ENCODE measurements at regions not wholly inside any gene's neighbourhood (a gene's known extent, or its start where the extent isn't known, plus 50 kb on each side); places are given as distances from the start of the nearest gene placed in this dataset.

DNA sequence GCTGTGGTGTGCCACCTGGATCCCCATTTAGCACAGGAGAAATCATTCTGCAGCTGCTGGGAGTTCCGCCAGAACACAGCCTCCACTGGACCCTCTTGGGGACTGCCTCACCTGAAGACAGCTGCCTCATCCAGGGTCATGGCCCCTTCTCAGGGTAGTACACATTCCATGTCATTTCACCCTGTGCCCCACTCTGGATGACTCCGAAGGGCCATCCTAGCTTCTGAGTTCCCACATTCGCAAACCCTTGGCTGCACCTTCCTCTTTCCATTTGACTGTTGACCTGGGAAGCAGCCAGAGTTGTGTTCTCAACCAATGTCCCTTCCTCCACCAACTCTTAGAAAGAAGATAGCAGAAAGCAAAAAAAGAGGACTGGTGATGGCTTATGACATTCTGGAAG, 125.6 kb upstream of the TBX20 start:
- FAIRE-seq: no peak
- no peaks in the 10 kb centered on the region for H4K20me1 ChIP-seq (replicated peaks; ENCODE audit: control insufficient read depth, extremely low read depth, insufficient read depth, low read length)
- ChIA-PET CTCF (no interaction called here), POLR2A (no interaction called here)
- no peak overlapping the region for H2AFZ ChIP-seq (ENCODE audit: low read depth, low read length)
- DNase-seq (ENCODE audit: low read depth, low spot score): no peak
- dilution Hi-C loops (cut with MboI; ENCODE audit: extremely low pct_ligation_motif_present, low sequenced_read_pairs): no loop called here
- no peaks in the 10 kb centered on the region for H3K9me1 ChIP-seq (replicated peaks; ENCODE audit: control insufficient read depth, extremely low read depth, insufficient read depth, low read length)
- BruUV-seq (replicated peaks): no TSS peak
- H3K4me2 ChIP-seq (ENCODE audit: insufficient read depth, low read length): no peak overlapping the region
- intact Hi-C loops (cut with micrococcal nuclease): no loop called here
- no peaks in the 10 kb centered on the region for H3K36me3 ChIP-seq (ENCODE audit: control insufficient read depth in 2 of 2, extremely low read depth in 1 of 2, insufficient read depth in 2 of 2, low read length in 2 of 2)
- no peaks in the 10 kb centered on the region for H3K4me1 ChIP-seq (ENCODE audit: control insufficient read depth, extremely low read depth, insufficient read depth, low read length)
- TF ChIP-seq JUN (IDR thresholded peaks at IDR 0.05; ENCODE audit: borderline replicate concordance, insufficient read depth, insufficient read length, low read depth) (no peak), MYC (IDR thresholded peaks at IDR 0.05; ENCODE audit: low read depth, low read length) (no peak), POLR2AphosphoS5 (IDR thresholded peaks at IDR 0.05; ENCODE audit: insufficient read depth, low read depth, low read length) (no peak), POLR2A (IDR thresholded peaks at IDR 0.05; ENCODE audit: low read depth, low read length) (no peak), EZH2 (IDR thresholded peaks at IDR 0.05; ENCODE audit: borderline replicate concordance, low read depth, low read length, severe bottlenecking) (no peak), FOS (IDR thresholded peaks at IDR 0.05; ENCODE audit: borderline replicate concordance, insufficient read depth, low read length) (no peak), GATA2 (IDR thresholded peaks at IDR 0.05; ENCODE audit: insufficient read depth, insufficient read length, low read depth, low read length) (no peak)
- TF ChIP-seq, protein P1, sequence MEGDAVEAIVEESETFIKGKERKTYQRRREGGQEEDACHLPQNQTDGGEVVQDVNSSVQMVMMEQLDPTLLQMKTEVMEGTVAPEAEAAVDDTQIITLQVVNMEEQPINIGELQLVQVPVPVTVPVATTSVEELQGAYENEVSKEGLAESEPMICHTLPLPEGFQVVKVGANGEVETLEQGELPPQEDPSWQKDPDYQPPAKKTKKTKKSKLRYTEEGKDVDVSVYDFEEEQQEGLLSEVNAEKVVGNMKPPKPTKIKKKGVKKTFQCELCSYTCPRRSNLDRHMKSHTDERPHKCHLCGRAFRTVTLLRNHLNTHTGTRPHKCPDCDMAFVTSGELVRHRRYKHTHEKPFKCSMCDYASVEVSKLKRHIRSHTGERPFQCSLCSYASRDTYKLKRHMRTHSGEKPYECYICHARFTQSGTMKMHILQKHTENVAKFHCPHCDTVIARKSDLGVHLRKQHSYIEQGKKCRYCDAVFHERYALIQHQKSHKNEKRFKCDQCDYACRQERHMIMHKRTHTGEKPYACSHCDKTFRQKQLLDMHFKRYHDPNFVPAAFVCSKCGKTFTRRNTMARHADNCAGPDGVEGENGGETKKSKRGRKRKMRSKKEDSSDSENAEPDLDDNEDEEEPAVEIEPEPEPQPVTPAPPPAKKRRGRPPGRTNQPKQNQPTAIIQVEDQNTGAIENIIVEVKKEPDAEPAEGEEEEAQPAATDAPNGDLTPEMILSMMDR (IDR thresholded peaks at IDR 0.05; ENCODE audit: extremely low read depth in 1 of 2, insufficient read depth in 1 of 2, low read depth in 1 of 2, low read length in 2 of 2): no peak
- TF ChIP-seq, protein P2, sequence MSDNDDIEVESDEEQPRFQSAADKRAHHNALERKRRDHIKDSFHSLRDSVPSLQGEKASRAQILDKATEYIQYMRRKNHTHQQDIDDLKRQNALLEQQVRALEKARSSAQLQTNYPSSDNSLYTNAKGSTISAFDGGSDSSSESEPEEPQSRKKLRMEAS (IDR thresholded peaks at IDR 0.05; ENCODE audit: insufficient read depth, insufficient read length): no peak
- H3K27me3 ChIP-seq (ENCODE audit: control insufficient read depth in 2 of 2, insufficient read depth in 2 of 2, low read length in 2 of 2): no peaks in the 10 kb centered on the region
- H3K27ac ChIP-seq (ENCODE audit: insufficient read depth, low read depth, low read length): no peak overlapping the region
- no peak overlapping the region for H3K4me3 ChIP-seq (replicated peaks in 1 of 3; ENCODE audit: insufficient read depth in 1 of 3, low read depth in 1 of 3, low read length in 3 of 3)
- no peaks in the 10 kb centered on the region for H3K9me3 ChIP-seq (replicated peaks; ENCODE audit: control insufficient read depth, insufficient read depth, low read length)
- no peak overlapping the region for H3K9ac ChIP-seq (replicated peaks; ENCODE audit: extremely low read depth, insufficient read depth, low read length)
- no peaks in the 10 kb centered on the region for H3K79me2 ChIP-seq (ENCODE audit: control insufficient read depth, insufficient read depth, low read length)
